ENCODE measurements at regions not wholly inside any gene's neighbourhood (a gene's known extent, or its start where the extent isn't known, plus 50 kb on each side); places are given as distances from the start of the nearest gene placed in this dataset.

GRCh38 chr5:4036861-4037260 is 441.2 kb downstream of the IRX1 start:
- H3K27ac ChIP-seq (ENCODE audit: low read depth, low read length, poor library complexity, severe bottlenecking), result no peak overlapping the region
- H3K9me2 ChIP-seq (ENCODE audit: insufficient read depth, low read length), result no peaks in the 10 kb centered on the region
- no peaks in the 10 kb centered on the region for H4K20me1 ChIP-seq (ENCODE audit: insufficient read depth, low read length)
- DNase-seq (ENCODE audit: low spot score), result no peak
- no peaks in the 10 kb centered on the region for H3K79me2 ChIP-seq (ENCODE audit: insufficient read depth, low read depth, low read length)
- H3K4me1 ChIP-seq (ENCODE audit: insufficient read depth, low read length, poor library complexity, severe bottlenecking), result no peaks in the 10 kb centered on the region
- ChIA-PET CTCF (ENCODE audit: unreplicated experiment) (no interaction called here), POLR2A (no interaction called here)
- TF ChIP-seq CTCF (conservative IDR thresholded peaks at IDR 0.05; ENCODE audit: low read length) (no peak), EZH2phosphoT487 (IDR thresholded peaks at IDR 0.05; ENCODE audit: borderline replicate concordance, low read depth, low read length) (no peak)
- H3K36me3 ChIP-seq (ENCODE audit: insufficient read depth, low read length), result no peaks in the 10 kb centered on the region
- H2AFZ ChIP-seq (ENCODE audit: low read length), result no peak overlapping the region
- BruUV-seq (replicated peaks), result no TSS peak
- H3K4me3 ChIP-seq (ENCODE audit: low read depth, low read length, poor library complexity, severe bottlenecking), result no peak overlapping the region
- no peaks in the 10 kb centered on the region for H3K9me3 ChIP-seq (ENCODE audit: low read length)
- H3K4me2 ChIP-seq (ENCODE audit: low read length), result no peak overlapping the region
- intact Hi-C loops (cut with micrococcal nuclease; ENCODE audit: unreplicated experiment), result no loop called here

GRCh38 chr5:4038994-4039393 is 443.4 kb downstream of the IRX1 start:
- no peaks in the 10 kb centered on the region for H3K79me2 ChIP-seq (ENCODE audit: insufficient read depth, low read depth, low read length)
- no peaks in the 10 kb centered on the region for H3K9me2 ChIP-seq (ENCODE audit: insufficient read depth, low read length)
- H2AFZ ChIP-seq (ENCODE audit: low read length), result no peak overlapping the region
- H3K4me1 ChIP-seq (ENCODE audit: insufficient read depth, low read length, poor library complexity, severe bottlenecking), result no peaks in the 10 kb centered on the region
- ChIA-PET POLR2A (no interaction called here), CTCF (ENCODE audit: unreplicated experiment) (no interaction called here)
- no TSS peak for BruUV-seq (replicated peaks)
- H3K4me2 ChIP-seq (ENCODE audit: low read length), result no peak overlapping the region
- H3K36me3 ChIP-seq (ENCODE audit: insufficient read depth, low read length), result no peaks in the 10 kb centered on the region
- no peak for DNase-seq (ENCODE audit: low spot score)
- TF ChIP-seq EZH2phosphoT487 (IDR thresholded peaks at IDR 0.05; ENCODE audit: borderline replicate concordance, low read depth, low read length), result no peak
- no peak for TF ChIP-seq CTCF (conservative IDR thresholded peaks at IDR 0.05; ENCODE audit: low read length)
- intact Hi-C loops (cut with micrococcal nuclease; ENCODE audit: unreplicated experiment), result no loop called here
- no peak overlapping the region for H3K4me3 ChIP-seq (ENCODE audit: low read depth, low read length, poor library complexity, severe bottlenecking)
- H4K20me1 ChIP-seq (ENCODE audit: insufficient read depth, low read length), result no peaks in the 10 kb centered on the region
- no peaks in the 10 kb centered on the region for H3K9me3 ChIP-seq (ENCODE audit: low read length)
- no peak overlapping the region for H3K27ac ChIP-seq (ENCODE audit: low read depth, low read length, poor library complexity, severe bottlenecking)

- H2AFZ ChIP-seq (ENCODE audit: low read length), result no peak overlapping the region
- H3K4me3 ChIP-seq (ENCODE audit: low read depth, low read length, poor library complexity, severe bottlenecking), result no peak overlapping the region
- CTCF ChIA-PET (ENCODE audit: unreplicated experiment), result no interaction called here
- H3K9me3 ChIP-seq (ENCODE audit: low read length), result no peaks in the 10 kb centered on the region
- POLR2A ChIA-PET, result interaction anchor here (0.9 kb wide), 1 partner anchor 25 kb away, joined by 3 read pairs; no protein-coding TSS in a partner anchor
- no peaks in the 10 kb centered on the region for H3K9me2 ChIP-seq (ENCODE audit: insufficient read depth, low read length)
- intact Hi-C loops (cut with micrococcal nuclease; ENCODE audit: unreplicated experiment), result no loop called here
- H4K20me1 ChIP-seq (ENCODE audit: insufficient read depth, low read length), result no peaks in the 10 kb centered on the region
- H3K4me2 ChIP-seq (ENCODE audit: low read length), result no peak overlapping the region
- no peak overlapping the region for H3K27ac ChIP-seq (ENCODE audit: low read depth, low read length, poor library complexity, severe bottlenecking)
- no peaks in the 10 kb centered on the region for H3K4me1 ChIP-seq (ENCODE audit: insufficient read depth, low read length, poor library complexity, severe bottlenecking)
- H3K36me3 ChIP-seq (ENCODE audit: insufficient read depth, low read length), result no peaks in the 10 kb centered on the region
- no peak for DNase-seq (ENCODE audit: low spot score)
- TF ChIP-seq EZH2phosphoT487 (IDR thresholded peaks at IDR 0.05; ENCODE audit: borderline replicate concordance, low read depth, low read length) (no peak), CTCF (conservative IDR thresholded peaks at IDR 0.05; ENCODE audit: low read length) (no peak)
- no TSS peak for BruUV-seq (replicated peaks)
- H3K79me2 ChIP-seq (ENCODE audit: insufficient read depth, low read depth, low read length), result no peaks in the 10 kb centered on the region
Measured at GRCh38 chr5:4042311-4042710, 446.7 kb downstream of the IRX1 start.

All from OCI-LY7 (cell line).